NOMO-1 (cell line): ENCODE measurements at regions not wholly inside any gene's neighbourhood (a gene's known extent, or its start where the extent isn't known, plus 50 kb on each side); places are given as distances from the start of the nearest gene placed in this dataset.
"Not testable (repeated sequence)": the region's sequence is repeated elsewhere in the genome, so short reads cannot be mapped to it uniquely, and the experiment has no call there.

Experiments
- DNase-seq, 2 experiments: peaks; one replicate each; lab custom pipeline; 2025; ENCODE audit not compliant: unreplicated experiment in 2 of 2; lab: John Stamatoyannopoulos, UW

GRCh38 chr17:33680472-33680871, 387.4 kb upstream of the ASIC2 start:
- no peak for DNase-seq

DNA sequence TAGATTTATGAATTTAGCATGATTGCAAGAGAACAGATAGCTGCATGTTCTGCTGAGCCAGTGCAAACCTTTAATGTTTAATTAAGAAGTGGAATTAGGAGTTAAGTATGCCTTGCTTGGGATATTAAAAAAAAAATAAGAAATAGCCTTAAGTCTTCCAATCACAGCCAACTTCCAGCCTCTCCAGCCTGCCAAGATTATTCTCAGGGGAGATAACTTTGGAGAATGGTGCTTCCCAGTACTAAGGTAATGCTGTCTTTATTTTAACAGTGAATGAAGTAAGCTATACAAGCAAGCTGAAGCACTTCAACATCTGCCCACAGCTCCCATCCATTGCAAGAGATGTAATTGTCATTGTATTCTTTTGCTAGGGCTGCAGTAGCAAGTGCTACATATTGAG, 389.5 kb upstream of the ASIC2 start:
- DNase-seq: no peak

- DNase-seq: no peak
Measured at GRCh38 chr17:33684735-33685134, 391.6 kb upstream of the ASIC2 start.

DNA sequence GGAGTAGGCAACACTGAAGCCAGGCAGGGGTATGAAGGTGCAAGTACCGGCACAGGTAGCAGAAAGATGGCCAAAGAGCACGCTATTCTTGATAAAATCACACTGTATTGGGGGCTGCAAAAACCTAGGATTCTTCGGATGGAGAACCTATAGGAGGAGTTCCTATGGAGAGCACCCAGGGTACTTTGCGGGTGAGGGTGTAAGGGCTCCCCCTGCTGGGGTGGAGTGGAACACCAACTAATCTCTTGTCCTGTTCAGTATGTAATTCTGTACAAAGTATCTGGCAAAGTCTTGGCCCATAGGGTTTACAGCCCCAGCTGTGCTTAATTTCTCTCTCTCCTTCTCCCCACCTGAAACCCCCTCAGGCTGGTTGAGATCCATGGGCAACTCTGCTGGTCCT, 393.1 kb upstream of the ASIC2 start:
- peak in 1 of 2 experiments; percentile 1 for DNase-seq

- no peak for DNase-seq
Measured at GRCh38 chr17:33687831-33688230, 394.7 kb upstream of the ASIC2 start.

- DNase-seq: no peak
Measured at GRCh38 chr17:33688771-33689170, 395.7 kb upstream of the ASIC2 start.

- no peak for DNase-seq
Measured at GRCh38 chr17:33689725-33690124, 396.6 kb upstream of the ASIC2 start.

- DNase-seq: no peak
Measured at GRCh38 chr17:33695431-33695830, 402.3 kb upstream of the ASIC2 start.

DNA sequence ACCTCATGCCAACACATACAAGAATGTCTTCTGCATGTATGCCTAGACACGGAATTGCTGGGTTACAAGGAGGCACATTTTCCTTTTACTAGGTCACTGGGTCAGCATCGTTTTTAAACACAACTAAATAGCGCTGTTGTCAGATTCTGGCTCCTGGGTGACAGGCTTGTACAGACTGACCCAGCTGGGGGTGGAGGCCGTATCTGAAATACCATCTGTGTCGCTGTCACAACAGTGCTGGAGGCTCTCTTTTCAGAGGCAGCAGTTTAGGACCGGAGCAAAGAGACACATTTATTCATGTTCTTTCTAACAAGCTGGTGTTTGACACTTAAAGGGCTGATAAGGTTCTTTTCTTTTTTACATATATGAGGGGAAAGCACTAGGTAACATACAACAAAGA, 403.0 kb upstream of the ASIC2 start:
- DNase-seq: no peak

GRCh38 chr17:33697557-33697956, 404.5 kb upstream of the ASIC2 start:
- no peak for DNase-seq

- DNase-seq: no peak
Measured at GRCh38 chr17:33701910-33702309, 408.8 kb upstream of the ASIC2 start.

DNA sequence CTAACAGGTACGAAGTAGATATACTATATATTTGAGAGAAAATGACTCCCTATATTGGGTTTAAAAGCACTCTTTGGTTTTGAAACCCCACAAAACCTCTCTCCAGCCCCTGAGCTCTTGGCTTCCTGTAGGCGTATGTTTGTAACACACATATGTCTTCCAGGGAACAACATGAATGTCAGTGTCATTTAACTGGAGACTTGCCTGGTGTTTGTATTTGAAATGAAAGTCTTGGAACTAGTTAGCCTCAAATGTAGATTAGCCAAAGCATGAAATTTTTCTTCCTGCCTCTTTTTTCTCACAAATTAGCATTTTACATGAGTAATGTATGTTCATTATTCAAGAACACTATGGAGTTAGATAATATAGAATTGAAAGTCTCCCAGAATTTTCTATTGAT, 411.8 kb upstream of the ASIC2 start:
- no peak for DNase-seq

DNA sequence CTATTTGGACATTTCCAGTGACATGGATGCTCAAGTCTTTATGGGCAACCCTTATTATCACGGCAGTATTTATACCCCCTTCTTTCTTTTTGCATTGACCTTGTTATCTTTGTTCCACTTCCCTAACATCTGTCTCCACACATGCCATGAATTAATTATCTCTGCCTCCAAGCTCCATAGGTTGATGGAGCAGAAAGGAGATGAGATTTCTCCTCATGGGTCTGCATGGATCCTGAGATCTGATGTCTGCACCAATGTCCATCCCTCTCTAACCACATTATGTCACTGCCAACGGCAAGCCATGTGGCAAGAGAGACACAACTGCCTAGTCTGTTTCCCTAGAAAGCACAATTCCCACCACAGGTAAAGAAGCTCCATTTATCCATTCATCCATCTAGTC, 416.8 kb upstream of the ASIC2 start:
- DNase-seq: no peak

DNA sequence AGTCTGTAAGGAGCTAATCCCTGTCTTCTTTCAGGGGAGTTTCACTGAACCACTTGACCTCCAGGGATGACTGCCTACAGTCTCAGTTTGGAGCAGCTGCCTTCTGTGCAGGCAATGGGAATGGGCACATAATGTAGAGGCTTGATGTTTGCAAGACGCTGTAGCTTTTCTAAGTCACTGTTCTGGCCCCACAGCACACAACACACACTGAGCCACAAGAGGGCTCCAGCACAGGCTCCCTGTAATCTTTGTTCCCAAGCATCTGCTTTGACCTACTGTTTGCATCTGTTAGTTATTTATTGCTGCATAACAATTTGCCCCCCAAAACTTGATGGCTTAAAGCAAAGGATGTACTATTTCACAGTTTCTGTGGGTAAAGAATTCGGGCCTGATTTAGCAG, 419.0 kb upstream of the ASIC2 start:
- DNase-seq: no peak

GRCh38 chr17:33716957-33717356, 423.9 kb upstream of the ASIC2 start:
- no peak for DNase-seq

DNA sequence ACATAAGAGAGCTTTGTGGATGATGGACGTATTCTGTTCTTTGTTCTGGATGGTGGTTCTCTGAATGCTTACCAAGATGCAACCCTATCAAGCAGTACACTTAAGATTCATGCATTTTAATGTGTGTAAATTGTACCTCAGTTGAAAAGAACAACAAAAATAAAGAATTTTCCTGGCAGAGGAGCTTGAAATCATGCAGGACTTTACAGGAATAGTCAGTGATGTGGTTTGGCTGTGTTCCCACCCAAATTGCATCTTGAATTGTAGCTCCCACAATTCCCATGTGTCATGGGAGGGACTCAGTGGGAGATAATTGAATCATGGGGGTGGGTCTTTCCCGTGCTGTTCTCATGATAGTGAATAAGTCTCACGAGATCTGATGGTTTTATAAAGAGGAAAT, 430.6 kb upstream of the ASIC2 start:
- not testable (repeated sequence) for DNase-seq

DNA sequence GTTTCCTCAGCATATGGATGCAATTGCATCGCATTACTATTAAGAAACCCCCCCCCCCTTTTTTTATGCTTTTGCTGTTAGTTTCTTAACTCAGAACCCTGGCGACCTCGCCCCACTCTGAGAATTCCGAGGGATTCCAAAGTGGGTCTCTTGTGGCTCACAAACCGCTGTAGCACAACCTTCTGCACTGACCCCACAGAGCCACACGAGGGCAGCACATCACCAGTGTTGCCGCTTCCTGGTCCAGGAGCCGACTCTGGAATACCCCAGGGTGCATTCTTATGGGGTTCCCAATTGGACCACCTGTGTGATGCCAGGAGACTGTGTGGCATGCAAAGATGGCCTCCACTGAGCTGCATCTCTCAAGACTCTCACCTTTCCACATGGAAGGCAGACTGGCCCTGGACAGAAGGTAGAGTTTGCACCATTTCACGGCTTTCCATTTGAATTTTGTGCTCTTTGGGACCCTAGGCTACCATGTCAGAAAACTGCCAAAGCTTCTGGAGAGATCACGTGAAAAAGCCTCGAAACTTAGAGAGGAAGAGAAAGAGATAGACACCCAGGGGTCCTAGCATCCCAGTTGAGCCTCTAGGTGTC, 432.7 kb upstream of the ASIC2 start:
- DNase-seq: no peak

DNA sequence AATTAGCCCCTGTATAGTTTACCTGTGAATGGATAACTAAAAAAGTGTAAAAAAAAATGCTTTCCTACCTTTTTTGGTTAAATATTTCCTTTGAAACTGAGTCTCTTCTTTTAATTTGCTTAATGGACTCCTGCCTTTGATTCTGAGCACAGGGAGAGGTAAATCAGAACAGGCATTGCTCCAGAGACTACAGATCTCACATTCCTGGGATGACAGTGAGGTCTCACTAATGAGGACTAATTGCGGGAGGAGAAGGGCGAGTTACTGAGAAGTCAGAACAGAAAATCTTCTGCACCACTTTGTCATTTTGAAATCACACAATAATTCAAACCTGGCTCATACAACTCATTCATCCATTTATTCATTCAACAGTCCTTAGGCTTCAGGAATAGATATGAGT, 437.0 kb upstream of the ASIC2 start:
- no peak for DNase-seq

DNA sequence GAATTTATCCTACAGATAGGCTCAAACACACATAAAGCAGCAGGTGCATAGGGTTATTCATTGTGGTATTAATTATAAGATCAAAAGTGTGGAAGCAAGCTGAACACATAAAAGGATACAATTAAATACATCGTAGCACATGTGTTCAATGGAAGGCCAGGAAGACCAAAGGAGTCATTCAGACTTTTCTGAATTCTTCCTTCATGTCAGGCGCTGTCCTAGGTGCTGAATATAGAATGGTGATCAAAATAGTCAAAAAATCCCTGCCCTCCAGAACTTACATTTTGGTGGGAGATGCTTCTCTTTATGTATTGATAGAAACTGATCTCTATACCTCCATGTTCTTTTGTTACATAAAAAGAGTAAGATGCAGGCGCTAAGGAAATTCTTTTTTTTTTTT, 439.0 kb upstream of the ASIC2 start:
- DNase-seq: peak in 1 of 2 experiments; percentile 2

DNA sequence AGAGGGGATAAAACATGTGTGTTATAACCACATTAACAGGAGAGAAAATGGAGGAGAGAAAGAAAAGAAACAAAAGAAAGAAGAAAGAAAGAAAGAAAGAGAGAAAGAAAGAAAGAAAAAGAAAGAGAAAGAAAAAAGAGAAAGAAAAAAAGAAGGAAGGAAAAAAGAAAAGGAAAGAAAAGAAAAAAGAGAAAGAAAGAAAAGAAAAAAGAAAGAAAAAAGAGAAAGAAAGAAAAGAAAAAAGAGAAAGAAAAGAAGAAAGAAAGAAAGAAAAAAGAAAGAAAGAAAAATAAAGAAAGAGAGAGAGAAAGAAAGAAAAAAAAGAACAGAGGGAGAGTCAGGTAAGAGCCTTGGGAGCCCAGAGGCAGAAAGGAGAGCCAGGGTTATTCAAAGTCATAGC, 446.6 kb upstream of the ASIC2 start:
- no peak for DNase-seq

DNA sequence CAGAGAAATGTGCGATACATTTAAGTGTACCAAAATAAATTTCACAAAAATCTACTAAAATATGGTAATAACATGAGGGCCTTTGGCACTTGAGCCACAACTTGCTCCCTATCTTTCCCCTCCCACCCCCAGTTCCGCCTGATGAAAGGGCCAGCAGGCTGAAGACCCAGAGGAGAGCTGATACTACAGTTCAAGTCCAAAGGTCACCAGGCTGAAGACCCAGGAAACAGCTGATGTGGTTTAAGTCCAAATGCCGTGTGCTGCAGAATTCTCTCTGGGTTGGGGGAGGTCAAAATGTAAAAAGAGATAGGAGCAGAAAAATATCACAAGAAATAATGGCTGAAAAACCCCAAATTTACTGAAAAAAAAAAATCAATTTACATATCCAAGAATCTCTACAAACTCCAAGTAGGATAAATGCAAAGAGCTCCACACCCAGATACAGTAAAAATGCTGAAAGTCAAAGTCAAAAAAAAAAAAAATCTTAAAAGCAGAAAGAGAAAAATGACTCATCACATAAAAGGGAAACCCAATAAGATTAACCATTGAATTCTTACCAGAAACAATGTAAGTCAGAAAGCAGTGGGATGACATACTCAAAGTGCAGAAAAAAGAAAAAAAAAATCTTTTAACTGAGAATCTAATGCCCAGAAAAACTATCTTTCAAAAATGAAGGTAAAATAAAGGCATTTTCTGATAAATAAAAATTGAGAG, 452.1 kb upstream of the ASIC2 start:
- DNase-seq: no peak

- no peak for DNase-seq
Measured at GRCh38 chr17:33749171-33749570, 456.1 kb upstream of the ASIC2 start.
